ENCODE measurements at regions not wholly inside any gene's neighbourhood (a gene's known extent, or its start where the extent isn't known, plus 50 kb on each side); places are given as distances from the start of the nearest gene placed in this dataset.

GRCh38 chr4:111952688-111953087 is 192.6 kb upstream of the FAM241A start:
- TF ChIP-seq, protein P1, sequence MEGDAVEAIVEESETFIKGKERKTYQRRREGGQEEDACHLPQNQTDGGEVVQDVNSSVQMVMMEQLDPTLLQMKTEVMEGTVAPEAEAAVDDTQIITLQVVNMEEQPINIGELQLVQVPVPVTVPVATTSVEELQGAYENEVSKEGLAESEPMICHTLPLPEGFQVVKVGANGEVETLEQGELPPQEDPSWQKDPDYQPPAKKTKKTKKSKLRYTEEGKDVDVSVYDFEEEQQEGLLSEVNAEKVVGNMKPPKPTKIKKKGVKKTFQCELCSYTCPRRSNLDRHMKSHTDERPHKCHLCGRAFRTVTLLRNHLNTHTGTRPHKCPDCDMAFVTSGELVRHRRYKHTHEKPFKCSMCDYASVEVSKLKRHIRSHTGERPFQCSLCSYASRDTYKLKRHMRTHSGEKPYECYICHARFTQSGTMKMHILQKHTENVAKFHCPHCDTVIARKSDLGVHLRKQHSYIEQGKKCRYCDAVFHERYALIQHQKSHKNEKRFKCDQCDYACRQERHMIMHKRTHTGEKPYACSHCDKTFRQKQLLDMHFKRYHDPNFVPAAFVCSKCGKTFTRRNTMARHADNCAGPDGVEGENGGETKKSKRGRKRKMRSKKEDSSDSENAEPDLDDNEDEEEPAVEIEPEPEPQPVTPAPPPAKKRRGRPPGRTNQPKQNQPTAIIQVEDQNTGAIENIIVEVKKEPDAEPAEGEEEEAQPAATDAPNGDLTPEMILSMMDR (conservative IDR thresholded peaks at IDR 0.05 in 1 of 2, IDR thresholded peaks at IDR 0.05 in 1 of 2; ENCODE audit: extremely low read depth in 1 of 2, insufficient read depth in 1 of 2, low read depth in 1 of 2, low read length in 2 of 2) = no peak
- TF ChIP-seq EZH2 (IDR thresholded peaks at IDR 0.05; ENCODE audit: borderline replicate concordance, low read length) = no peak

Measured in mammary epithelial cell (primary cell).